Loucy (cell line): ENCODE measurements at regions not wholly inside any gene's neighbourhood (a gene's known extent, or its start where the extent isn't known, plus 50 kb on each side); places are given as distances from the start of the nearest gene placed in this dataset.

Experiments
- CTCF ChIP-seq: fragments of 200-600 bp; sonication (generic); conservative IDR thresholded peaks from 2 replicates; pipeline ENCODE4 v1.5.1; 2014; ENCODE audit warnings: mild to moderate bottlenecking, antibody characterized with exemption, low read length
- EZH2phosphoT487 ChIP-seq: fragments of 200-600 bp; IDR thresholded peaks from 2 replicates; pipeline ENCODE4 v1.6.1; 2018; ENCODE audit warnings: antibody characterized with exemption, mild to moderate bottlenecking, moderate library complexity, borderline replicate concordance

GRCh38 chr2:236703906-236704305 lies 134.3 kb downstream of the ACKR3 start:
- TF ChIP-seq CTCF (no peak), EZH2phosphoT487 (no peak)
